Epithelial cell of proximal tubule (primary cell): ENCODE measurements at regions not wholly inside any gene's neighbourhood (a gene's known extent, or its start where the extent isn't known, plus 50 kb on each side); places are given as distances from the start of the nearest gene placed in this dataset.
"Not testable (repeated sequence)": the region's sequence is repeated elsewhere in the genome, so short reads cannot be mapped to it uniquely, and the experiment has no call there.

Experiments used
- DNase-seq: peaks from one replicate; pipeline ENCODE4 v3.0.0-alpha.2; 2011; ENCODE audit warnings: low read depth
- H3K4me3 ChIP-seq: 2 replicates; pipeline ENCODE4 v1.5.1; 2011; ENCODE audit warnings: low read depth, mild to moderate bottlenecking, low read length
- CTCF ChIP-seq: conservative IDR thresholded peaks from 2 replicates; pipeline ENCODE4 v1.5.1; 2012; ENCODE audit warnings: low read depth, mild to moderate bottlenecking, low read length

GRCh38 chr4:152189451-152190179 lies 346.3 kb downstream of the FBXW7 start:
- DNase-seq = no peak
- TF ChIP-seq CTCF = no peak
- H3K4me3 ChIP-seq = no peak overlapping the region

- no peak overlapping the region for H3K4me3 ChIP-seq
- no peak for TF ChIP-seq CTCF
- DNase-seq = no peak
Observed at GRCh38 chr4:152188801-152189200, 347.1 kb downstream of the FBXW7 start.

GRCh38 chr4:152187693-152188092 lies 348.2 kb downstream of the FBXW7 start:
- TF ChIP-seq CTCF = no peak
- DNase-seq = no peak
- no peak overlapping the region for H3K4me3 ChIP-seq

- no peak for DNase-seq
- TF ChIP-seq CTCF = no peak
- H3K4me3 ChIP-seq = no peak overlapping the region
Observed at GRCh38 chr4:152185786-152186550, 349.9 kb downstream of the FBXW7 start.

- DNase-seq = no peak
- TF ChIP-seq CTCF = no peak
- H3K4me3 ChIP-seq = no peak overlapping the region
Observed at GRCh38 chr4:152181150-152181549, 354.7 kb downstream of the FBXW7 start.

- no peak overlapping the region for H3K4me3 ChIP-seq
- no peak for TF ChIP-seq CTCF
- DNase-seq = no peak
Observed at GRCh38 chr4:152180369-152180768, 355.5 kb downstream of the FBXW7 start.

- H3K4me3 ChIP-seq = not testable (repeated sequence)
Observed at GRCh38 chr4:152177538-152177937, 358.4 kb downstream of the FBXW7 start.

More at GRCh38 chr4:152177538-152177937, 358.4 kb downstream of the FBXW7 start:
- not testable (repeated sequence) for DNase-seq
